Progenitor cell of endocrine pancreas (in vitro differentiated cells): ENCODE measurements at regions not wholly inside any gene's neighbourhood (a gene's known extent, or its start where the extent isn't known, plus 50 kb on each side); places are given as distances from the start of the nearest gene placed in this dataset.

Experiments
- DNase-seq: peaks from one replicate; pipeline ENCODE4 v3.0.0; 2021; ENCODE audit warnings: low spot score; ENCODE audit not compliant: unreplicated experiment
- H3K27ac Mint-ChIP-seq: 2 replicates; pipeline ENCODE4 v1.8.0; 2021; ENCODE audit warnings: mild to moderate bottlenecking, moderate library complexity, mixed read lengths
- H3K27me3 Mint-ChIP-seq: 2 replicates; pipeline ENCODE4 v1.8.0; 2021; ENCODE audit warnings: mixed read lengths
- H3K36me3 Mint-ChIP-seq: 2 replicates; pipeline ENCODE4 v1.8.0; 2022; ENCODE audit warnings: mixed read lengths; ENCODE audit not compliant: insufficient read depth
- H3K4me1 Mint-ChIP-seq: 2 replicates; pipeline ENCODE4 v1.8.0; 2021; ENCODE audit warnings: low read depth, mixed read lengths
- H3K4me3 Mint-ChIP-seq: 2 replicates; pipeline ENCODE4 v1.8.0; 2021; ENCODE audit warnings: low read depth, mild to moderate bottlenecking, moderate library complexity, mixed read lengths
- H3K9me3 Mint-ChIP-seq: 2 replicates; pipeline ENCODE4 v1.8.0; 2021; ENCODE audit warnings: low read depth, mixed read lengths
- CTCF ChIP-seq: fragments of 200-600 bp; sonication (generic); IDR thresholded peaks from one replicate; pipeline ENCODE4 v1.5.0; 2021; ENCODE audit warnings: antibody characterized with exemption, mild to moderate bottlenecking; ENCODE audit not compliant: unreplicated experiment

- H3K9me3 Mint-ChIP-seq: no peaks in the 10 kb centered on the region
Measured at GRCh38 chr11:13110929-13111812, 102.1 kb downstream of the RASSF10 start.

GRCh38 chr11:13111813-13112130 lies 102.7 kb downstream of the RASSF10 start:
- no peak for DNase-seq
- no peaks in the 10 kb centered on the region for H3K36me3 Mint-ChIP-seq
- no peaks in the 10 kb centered on the region for H3K27me3 Mint-ChIP-seq
- no peak for TF ChIP-seq CTCF
- H3K4me1 Mint-ChIP-seq: peaks cover 25% of the 10 kb centered on the region
- no peaks in the 10 kb centered on the region for H3K9me3 Mint-ChIP-seq
- no peak overlapping the region for H3K27ac Mint-ChIP-seq
- no peak overlapping the region for H3K4me3 Mint-ChIP-seq

More at GRCh38 chr11:13110929-13111812, 102.1 kb downstream of the RASSF10 start:
- peaks cover 25% of the 10 kb centered on the region for H3K4me1 Mint-ChIP-seq
- no peaks in the 10 kb centered on the region for H3K36me3 Mint-ChIP-seq
- H3K27me3 Mint-ChIP-seq: no peaks in the 10 kb centered on the region
- H3K4me3 Mint-ChIP-seq: no peak overlapping the region
- H3K27ac Mint-ChIP-seq: peak overlapping the region; percentile 21
- DNase-seq: no peak
- TF ChIP-seq CTCF: no peak

DNA sequence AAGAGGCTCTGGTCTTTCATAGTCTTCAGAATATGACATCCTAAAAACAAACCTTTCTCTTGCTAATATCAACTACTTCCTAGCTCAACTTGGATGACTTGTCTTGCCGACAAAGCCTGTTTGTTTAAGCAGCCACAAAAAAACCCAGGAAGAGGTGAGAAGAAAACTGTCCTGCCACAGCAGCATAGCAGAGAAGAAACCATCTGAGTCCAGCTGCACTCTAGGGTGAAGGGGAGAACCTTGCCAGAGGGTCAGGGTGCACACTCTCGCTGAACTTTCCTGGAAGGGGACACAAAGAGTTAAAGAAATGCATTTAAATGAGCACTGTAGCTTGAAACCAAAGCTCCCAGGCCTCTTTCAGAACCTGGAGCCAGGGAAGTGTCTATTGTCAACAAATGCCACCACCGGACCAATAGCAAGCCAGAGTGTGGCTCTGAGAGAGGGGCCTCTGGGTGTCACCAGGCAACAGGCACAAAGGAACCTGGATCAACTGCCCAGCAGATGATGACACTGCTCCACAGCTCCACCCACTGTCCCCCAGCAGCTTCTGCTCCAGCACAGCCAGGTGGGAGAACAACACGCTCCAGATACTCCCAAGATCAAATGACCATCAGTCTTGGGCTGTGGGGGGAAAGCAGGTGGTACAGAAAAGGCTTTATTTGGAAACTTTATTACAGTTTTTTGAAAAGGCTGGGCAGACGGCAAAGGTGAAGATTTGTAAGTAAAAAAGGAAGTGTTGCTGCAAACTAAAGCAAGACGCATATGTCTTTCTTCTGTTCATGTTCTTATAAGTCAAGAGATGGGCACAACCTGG lies 105.7 kb downstream of the RASSF10 start:
- Mint-ChIP-seq H3K27ac (peak overlapping the region; percentile 88), H3K4me3 (no peak overlapping the region), H3K4me1 (peaks cover 18% of the 10 kb centered on the region), H3K36me3 (no peaks in the 10 kb centered on the region), H3K9me3 (no peaks in the 10 kb centered on the region), H3K27me3 (no peaks in the 10 kb centered on the region)
- peak; percentile 33 for DNase-seq
- TF ChIP-seq CTCF: peak; percentile 45

DNA sequence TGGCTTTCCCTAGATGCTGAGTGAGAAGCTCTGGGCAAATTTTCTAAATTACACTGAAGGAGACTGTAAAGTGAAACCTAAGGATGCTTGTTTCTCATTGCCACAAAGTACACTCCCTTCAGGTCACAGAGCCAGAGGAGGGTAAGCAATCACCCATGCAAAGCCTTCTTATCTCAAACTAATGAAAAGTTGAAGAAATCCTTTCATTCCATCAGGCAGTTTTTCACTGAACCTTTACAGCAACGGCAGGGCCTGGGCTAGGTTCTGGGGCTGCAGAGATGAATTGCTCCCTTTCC lies 106.2 kb downstream of the RASSF10 start:
- H3K27ac Mint-ChIP-seq: peak overlapping the region; percentile 88
- H3K9me3 Mint-ChIP-seq: no peaks in the 10 kb centered on the region
- DNase-seq: no peak
- H3K4me1 Mint-ChIP-seq: peaks cover 18% of the 10 kb centered on the region
- H3K27me3 Mint-ChIP-seq: no peaks in the 10 kb centered on the region
- H3K4me3 Mint-ChIP-seq: no peak overlapping the region
- no peak for TF ChIP-seq CTCF
- no peaks in the 10 kb centered on the region for H3K36me3 Mint-ChIP-seq

GRCh38 chr11:13116491-13116890 lies 107.4 kb downstream of the RASSF10 start:
- peaks cover 15% of the 10 kb centered on the region for H3K4me1 Mint-ChIP-seq
- H3K36me3 Mint-ChIP-seq: no peaks in the 10 kb centered on the region
- no peaks in the 10 kb centered on the region for H3K27me3 Mint-ChIP-seq
- DNase-seq: no peak
- H3K9me3 Mint-ChIP-seq: no peaks in the 10 kb centered on the region
- H3K4me3 Mint-ChIP-seq: no peak overlapping the region
- H3K27ac Mint-ChIP-seq: peak overlapping the region; percentile 1
- no peak for TF ChIP-seq CTCF
